ENCODE measurements at regions not wholly inside any gene's neighbourhood (a gene's known extent, or its start where the extent isn't known, plus 50 kb on each side); places are given as distances from the start of the nearest gene placed in this dataset.

DNA sequence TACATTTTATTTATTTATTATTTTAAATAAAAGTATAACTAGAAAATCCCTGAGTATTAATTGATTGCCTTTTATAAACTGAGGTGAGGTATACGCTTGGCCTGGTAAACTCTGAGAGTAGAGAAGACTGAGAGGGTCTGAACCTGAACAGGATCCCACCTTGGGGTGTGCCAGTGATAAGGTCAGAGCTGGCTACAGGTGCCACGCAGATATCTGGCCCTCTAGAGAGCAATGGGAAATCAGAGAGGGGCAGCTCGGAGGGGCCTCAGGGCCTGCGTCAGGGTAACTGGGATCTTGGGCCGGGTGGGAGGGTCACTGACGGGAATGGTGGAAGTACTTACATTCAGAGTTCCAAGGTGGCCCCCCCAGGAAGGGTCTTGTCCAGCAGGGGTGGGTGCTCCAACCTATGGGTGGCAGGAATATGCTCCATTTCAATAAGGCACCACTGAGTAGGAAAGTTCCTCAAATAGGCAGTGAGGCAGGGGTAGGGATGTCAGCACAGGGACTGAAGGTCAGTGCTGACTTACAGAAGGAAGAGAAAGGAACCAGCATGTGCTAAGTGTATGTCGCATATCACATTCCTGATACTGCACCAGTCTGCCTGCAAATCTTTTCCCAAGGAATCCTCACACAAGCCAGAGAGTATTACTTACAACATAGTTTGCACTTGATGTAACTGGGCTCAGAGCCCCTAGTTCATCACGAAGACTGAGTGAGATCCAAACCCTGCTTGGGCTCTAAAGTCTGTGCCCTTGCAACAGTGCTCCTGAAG lies 706.0 kb upstream of the RAB6C start:
- no peaks in the 10 kb centered on the region for H3K79me2 ChIP-seq (ENCODE audit: insufficient read depth, low read depth)
- H3K27ac ChIP-seq: no peak overlapping the region
- H3K36me3 ChIP-seq (ENCODE audit: insufficient read depth): no peaks in the 10 kb centered on the region
- H3K27me3 ChIP-seq (ENCODE audit: insufficient read depth, low read depth): no peaks in the 10 kb centered on the region
- TF ChIP-seq, protein P1, sequence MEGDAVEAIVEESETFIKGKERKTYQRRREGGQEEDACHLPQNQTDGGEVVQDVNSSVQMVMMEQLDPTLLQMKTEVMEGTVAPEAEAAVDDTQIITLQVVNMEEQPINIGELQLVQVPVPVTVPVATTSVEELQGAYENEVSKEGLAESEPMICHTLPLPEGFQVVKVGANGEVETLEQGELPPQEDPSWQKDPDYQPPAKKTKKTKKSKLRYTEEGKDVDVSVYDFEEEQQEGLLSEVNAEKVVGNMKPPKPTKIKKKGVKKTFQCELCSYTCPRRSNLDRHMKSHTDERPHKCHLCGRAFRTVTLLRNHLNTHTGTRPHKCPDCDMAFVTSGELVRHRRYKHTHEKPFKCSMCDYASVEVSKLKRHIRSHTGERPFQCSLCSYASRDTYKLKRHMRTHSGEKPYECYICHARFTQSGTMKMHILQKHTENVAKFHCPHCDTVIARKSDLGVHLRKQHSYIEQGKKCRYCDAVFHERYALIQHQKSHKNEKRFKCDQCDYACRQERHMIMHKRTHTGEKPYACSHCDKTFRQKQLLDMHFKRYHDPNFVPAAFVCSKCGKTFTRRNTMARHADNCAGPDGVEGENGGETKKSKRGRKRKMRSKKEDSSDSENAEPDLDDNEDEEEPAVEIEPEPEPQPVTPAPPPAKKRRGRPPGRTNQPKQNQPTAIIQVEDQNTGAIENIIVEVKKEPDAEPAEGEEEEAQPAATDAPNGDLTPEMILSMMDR (conservative IDR thresholded peaks at IDR 0.05; ENCODE audit: low read depth, low read length): no peak
- no peak overlapping the region for H2AFZ ChIP-seq (ENCODE audit: low read depth)
- no peak overlapping the region for H3K9ac ChIP-seq
- H3K4me1 ChIP-seq (ENCODE audit: low read depth, poor library complexity, severe bottlenecking): no peaks in the 10 kb centered on the region
- H3K4me3 ChIP-seq (IDR thresholded peaks at IDR 0.05; ENCODE audit: insufficient read depth, low read depth, low read length): no peak overlapping the region
- H3K4me2 ChIP-seq: no peak overlapping the region
- no peaks in the 10 kb centered on the region for H4K20me1 ChIP-seq (ENCODE audit: insufficient read depth)

DNA sequence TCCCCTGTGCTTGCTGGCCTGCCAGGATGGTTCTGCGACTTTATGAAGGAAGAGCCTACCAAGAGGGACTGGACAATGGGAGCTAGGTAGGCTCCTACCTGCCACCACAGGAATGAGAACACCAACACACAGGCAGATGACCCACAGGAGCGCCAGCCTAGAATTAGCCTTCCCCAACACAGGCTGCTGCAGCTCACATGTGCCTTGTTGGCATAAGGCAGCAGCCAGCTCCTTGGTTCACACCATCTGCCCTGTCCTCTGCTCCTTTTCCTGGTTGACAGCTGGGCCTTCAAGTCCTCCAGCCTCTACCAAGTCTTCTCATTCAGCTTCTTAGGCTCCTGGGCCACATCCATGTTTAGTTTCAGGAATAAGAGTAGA lies 705.4 kb upstream of the RAB6C start:
- Histone ChIP-seq H3K36me3 (ENCODE audit: insufficient read depth) (no peaks in the 10 kb centered on the region), H3K79me2 (ENCODE audit: insufficient read depth, low read depth) (no peaks in the 10 kb centered on the region), H3K27me3 (ENCODE audit: insufficient read depth, low read depth) (no peaks in the 10 kb centered on the region), H3K4me3 (IDR thresholded peaks at IDR 0.05; ENCODE audit: insufficient read depth, low read depth, low read length) (no peak overlapping the region), H3K9ac (no peak overlapping the region), H3K4me2 (no peak overlapping the region), H3K4me1 (ENCODE audit: low read depth, poor library complexity, severe bottlenecking) (no peaks in the 10 kb centered on the region), H3K27ac (no peak overlapping the region), H2AFZ (ENCODE audit: low read depth) (no peak overlapping the region), H4K20me1 (ENCODE audit: insufficient read depth) (no peaks in the 10 kb centered on the region)
- TF ChIP-seq, protein P1 (conservative IDR thresholded peaks at IDR 0.05; ENCODE audit: low read depth, low read length): no peak

DNA sequence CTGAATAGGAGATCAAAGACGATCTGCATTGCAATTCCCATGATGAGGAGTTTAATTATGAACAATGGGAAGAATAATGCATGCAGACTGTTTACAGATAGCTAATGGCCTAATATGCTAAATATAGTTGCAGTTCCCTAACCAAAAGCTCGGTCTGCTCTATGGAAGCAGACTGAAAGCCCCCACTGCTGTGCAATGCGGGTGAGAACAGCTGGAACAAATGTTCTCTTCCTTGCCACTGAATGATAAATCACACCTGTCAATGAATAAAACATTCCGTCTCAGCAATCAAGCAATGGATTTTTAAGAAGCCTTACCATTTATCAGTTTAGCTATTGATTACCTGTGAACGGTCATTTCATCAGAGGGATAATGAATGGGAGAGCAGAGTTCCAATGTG lies 704.5 kb upstream of the RAB6C start:
- no peaks in the 10 kb centered on the region for H3K79me2 ChIP-seq (ENCODE audit: insufficient read depth, low read depth)
- no peaks in the 10 kb centered on the region for H3K36me3 ChIP-seq (ENCODE audit: insufficient read depth)
- TF ChIP-seq, protein P1 (conservative IDR thresholded peaks at IDR 0.05; ENCODE audit: low read depth, low read length): no peak
- H3K4me2 ChIP-seq: no peak overlapping the region
- no peak overlapping the region for H2AFZ ChIP-seq (ENCODE audit: low read depth)
- no peak overlapping the region for H3K27ac ChIP-seq
- H3K27me3 ChIP-seq (ENCODE audit: insufficient read depth, low read depth): no peaks in the 10 kb centered on the region
- no peaks in the 10 kb centered on the region for H4K20me1 ChIP-seq (ENCODE audit: insufficient read depth)
- no peaks in the 10 kb centered on the region for H3K4me1 ChIP-seq (ENCODE audit: low read depth, poor library complexity, severe bottlenecking)
- no peak overlapping the region for H3K4me3 ChIP-seq (IDR thresholded peaks at IDR 0.05; ENCODE audit: insufficient read depth, low read depth, low read length)
- H3K9ac ChIP-seq: no peak overlapping the region

DNA sequence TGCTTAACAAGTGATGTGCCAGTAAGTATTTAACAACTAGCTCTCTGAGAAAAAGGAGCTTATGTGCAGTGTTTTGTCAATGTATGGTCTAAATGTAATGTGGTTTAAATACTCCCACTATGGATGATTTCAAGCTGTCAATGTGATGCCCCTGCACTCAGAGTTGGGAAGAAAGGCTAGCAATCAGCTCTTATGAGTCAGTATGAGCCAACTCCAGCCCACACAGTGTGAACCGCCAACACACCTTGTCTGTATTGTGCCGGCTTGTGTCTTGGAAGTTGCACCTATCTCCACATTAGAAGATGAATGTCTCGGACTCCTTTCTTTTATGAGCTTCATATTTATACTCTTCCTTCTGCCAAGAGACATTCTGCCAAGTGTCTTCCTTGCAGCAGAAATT lies 703.8 kb upstream of the RAB6C start:
- TF ChIP-seq, protein P1 (conservative IDR thresholded peaks at IDR 0.05; ENCODE audit: low read depth, low read length): no peak
- Histone ChIP-seq H2AFZ (ENCODE audit: low read depth) (no peak overlapping the region), H3K79me2 (ENCODE audit: insufficient read depth, low read depth) (no peaks in the 10 kb centered on the region), H3K4me1 (ENCODE audit: low read depth, poor library complexity, severe bottlenecking) (no peaks in the 10 kb centered on the region), H3K27ac (no peak overlapping the region), H3K36me3 (ENCODE audit: insufficient read depth) (no peaks in the 10 kb centered on the region), H4K20me1 (ENCODE audit: insufficient read depth) (no peaks in the 10 kb centered on the region), H3K4me3 (IDR thresholded peaks at IDR 0.05; ENCODE audit: insufficient read depth, low read depth, low read length) (no peak overlapping the region), H3K9ac (no peak overlapping the region), H3K27me3 (ENCODE audit: insufficient read depth, low read depth) (no peaks in the 10 kb centered on the region), H3K4me2 (no peak overlapping the region)

Measured in KMS-11 (cell line).